Stimulated activated CD4-positive, alpha-beta T cell treated with anti-CD3 and anti-CD28 coated beads, Interleukin-1b, Interleukin-23, amount 100 ng/mL, for 24 hours (primary cell): ENCODE measurements at regions not wholly inside any gene's neighbourhood (a gene's known extent, or its start where the extent isn't known, plus 50 kb on each side); places are given as distances from the start of the nearest gene placed in this dataset.

ENCODE experiments used
- DNase-seq, 4 experiments: peaks; one replicate each; pipeline ENCODE4 v3.0.0-alpha.2; 2020; ENCODE audit warnings: low read depth in 4 of 4, low spot score in 1 of 4

DNA sequence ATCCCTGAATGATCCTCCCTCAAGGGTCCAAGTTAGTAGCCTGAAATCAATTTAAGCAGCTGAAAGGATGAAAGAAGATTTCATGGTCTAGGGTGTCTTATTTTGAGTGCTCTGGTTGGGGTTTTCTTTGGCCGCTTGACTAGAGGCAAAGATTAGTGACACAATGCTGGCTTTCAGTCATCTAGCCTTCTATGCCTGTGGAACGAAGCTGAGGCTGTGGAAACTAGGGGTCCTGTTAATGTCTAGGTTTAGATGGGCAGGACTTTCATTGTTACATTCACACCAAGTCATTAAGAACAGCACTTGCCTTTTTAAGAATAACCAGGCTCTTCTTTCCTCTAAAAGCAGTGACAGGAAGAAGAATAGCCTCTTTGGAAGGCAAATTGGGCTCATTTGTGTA lies 253.8 kb upstream of the E2F7 start:
- no peak for DNase-seq

DNA sequence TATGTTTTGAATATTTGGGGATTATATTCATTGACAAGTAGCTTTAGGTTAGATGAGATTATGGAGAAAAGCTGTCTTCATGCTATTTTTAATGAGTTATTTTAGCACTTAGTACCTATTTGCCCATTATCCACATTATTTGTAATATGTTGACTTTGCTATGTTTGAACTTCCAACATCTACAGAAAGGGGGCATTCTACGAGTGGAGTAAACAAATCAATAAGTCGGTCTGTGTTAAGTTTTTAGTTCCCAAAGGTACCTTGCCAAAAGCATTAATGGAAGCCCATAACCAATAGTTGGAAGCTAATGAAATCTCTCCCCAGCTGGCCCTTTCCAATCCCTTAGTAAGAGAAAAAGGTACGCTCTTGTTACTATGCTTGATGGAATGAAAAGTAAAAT lies 250.0 kb upstream of the E2F7 start:
- no peak for DNase-seq

DNA sequence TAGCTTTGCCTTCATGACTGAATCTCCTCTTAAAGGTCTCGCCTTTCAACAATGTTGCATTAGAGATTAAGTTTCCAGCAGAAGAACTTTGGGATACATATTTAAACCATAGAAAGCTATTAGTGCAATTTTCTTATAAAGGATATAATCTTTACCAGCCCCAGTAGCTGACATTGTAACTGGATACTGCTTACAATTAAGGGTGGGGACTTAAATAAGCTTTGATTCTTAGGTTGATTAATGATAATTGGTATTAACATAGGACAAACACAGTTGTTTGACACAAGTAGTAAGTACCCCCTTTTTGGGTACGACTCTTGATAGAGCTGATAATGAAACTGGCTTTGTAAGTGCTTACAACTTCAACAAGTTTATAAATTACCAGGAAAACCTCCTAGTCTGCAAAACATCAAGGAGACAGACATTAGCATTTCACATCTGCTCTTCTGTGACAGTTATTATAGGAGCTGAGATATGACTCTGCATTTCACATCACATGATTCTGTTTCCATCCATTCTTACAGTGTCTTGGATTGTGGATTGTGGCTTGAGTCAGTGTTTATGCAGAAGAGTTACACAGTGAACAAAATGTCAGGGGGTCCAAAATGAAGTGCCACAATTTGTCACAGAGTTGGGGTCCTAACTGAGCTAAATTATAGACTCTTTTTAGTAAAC lies 249.1 kb upstream of the E2F7 start:
- no peak for DNase-seq

DNA sequence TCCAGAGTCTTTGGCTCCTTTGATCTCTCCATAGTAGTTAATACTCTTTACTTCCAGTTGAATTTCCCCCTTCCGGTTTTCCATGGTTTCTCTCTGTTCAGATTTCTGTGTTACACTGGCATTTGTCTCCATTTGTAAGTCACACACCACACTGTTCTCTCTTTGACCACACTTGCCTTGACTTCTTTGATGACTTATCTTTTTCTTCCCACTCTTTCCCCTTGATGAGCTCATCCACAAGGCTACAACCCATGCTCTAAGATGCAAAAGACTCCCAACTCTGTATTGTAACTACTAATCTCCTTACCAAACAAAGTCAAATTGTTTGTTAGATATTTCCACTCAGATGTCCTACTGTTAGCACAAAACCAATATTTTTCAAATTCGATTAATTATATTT lies 242.7 kb upstream of the E2F7 start:
- no peak for DNase-seq

DNA sequence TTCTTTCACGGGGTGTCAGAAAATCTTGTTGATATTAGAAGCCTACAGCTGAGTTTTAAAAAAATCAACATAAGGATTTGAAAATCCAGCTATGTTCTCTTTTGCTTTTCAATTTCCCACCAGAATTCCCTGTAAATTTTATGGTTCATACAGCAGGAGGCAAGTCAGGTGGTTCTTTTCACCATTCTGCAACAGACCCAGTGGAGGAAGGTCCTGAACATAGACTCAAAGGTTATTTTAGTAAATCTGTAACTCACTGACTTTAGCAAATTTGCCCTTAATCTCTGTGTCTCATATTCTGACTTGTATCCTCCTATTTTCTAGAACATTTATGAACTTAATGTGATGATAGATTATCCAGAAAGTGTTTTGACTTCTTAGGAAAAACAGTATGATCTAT lies 235.4 kb upstream of the E2F7 start:
- DNase-seq, result no peak

DNA sequence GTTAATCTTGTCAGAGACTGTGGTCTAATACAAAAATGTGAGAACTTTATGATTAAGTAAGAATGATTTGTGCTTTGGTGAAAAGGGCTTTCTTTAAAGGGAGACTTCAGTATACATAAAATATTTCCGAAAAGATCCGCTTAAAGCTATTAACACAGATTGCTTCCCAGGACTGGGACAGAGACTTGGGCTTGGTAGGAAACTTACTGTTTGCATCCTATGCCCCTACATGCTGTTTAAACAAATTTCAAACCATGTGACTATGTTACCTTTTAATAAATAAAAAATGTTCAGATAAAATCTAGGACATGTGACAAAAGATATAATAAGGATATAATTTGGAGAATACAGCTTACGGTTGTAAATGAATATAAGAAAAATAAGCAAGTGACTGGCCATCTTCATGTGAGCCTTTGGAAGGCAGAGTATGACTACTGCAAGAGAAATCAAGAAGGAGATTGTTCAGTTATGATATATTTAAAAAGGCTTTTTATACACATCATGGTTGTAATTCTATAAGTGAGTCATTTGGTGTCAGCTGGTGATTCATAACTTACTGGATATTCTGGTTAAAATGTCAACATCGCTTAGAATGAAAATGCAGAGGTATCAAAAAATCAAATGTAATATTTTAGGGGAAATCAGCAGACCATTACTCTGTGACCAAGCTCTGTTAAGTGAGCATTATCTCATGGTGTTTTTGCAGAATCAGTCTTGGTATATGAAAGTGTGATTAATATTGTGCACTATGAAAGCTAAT lies 234.7 kb upstream of the E2F7 start:
- no peak for DNase-seq

DNA sequence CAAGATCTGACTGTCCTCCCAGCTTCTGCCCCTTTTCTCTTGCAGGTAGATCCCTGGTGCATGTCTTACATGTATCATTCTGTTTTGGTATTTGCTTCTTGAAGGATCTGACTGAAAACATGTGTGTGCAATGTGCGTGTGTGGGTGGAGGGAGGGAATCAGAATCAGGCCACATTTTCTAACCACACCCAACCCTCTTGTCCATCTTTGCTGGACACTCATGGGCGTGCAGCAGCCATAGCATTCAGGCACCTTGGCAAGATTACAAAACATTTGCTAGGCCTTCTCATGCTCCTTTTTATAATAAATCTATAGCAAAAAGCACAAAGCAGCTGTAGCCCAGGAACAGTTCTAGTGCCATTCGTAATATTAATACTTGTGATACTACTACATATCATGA lies 233.6 kb upstream of the E2F7 start:
- DNase-seq, result no peak

DNA sequence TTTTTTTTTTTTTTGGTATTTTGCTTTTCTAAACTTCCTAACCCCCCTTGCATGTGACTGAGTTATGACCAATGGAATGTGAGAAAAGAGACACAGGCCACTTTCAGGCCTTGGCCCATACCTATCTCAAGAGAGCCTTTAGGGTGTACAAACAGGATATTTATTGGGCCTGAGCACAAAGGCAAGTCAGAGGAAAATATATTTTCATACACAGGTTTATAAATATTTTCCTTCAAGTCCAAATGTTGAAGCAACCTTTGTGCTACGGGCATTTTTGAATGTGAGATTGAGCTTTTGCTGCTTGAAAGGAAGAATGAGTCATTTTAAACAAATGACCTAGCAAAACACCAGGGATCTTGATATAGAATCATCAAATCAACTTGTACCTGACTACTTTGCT lies 228.6 kb upstream of the E2F7 start:
- no peak for DNase-seq

DNA sequence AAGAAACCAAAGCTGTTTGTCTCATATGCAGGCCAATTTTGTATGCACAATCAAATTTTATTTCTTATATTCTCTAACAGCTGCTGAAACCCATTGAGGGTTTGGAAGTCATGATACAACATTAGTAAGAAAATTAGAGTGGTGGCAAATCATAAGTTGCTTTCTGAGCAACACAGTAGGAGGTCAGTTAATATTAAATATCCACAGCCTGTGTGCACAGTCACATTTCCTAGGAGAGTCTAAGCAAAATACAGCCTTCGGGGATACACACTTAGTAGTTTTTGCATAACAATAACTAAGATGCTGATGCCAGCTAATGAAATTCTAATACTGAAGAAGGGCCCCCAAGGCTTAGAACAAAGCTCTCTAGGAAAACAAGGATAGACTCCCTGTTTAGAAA lies 209.6 kb upstream of the E2F7 start:
- no peak for DNase-seq

DNA sequence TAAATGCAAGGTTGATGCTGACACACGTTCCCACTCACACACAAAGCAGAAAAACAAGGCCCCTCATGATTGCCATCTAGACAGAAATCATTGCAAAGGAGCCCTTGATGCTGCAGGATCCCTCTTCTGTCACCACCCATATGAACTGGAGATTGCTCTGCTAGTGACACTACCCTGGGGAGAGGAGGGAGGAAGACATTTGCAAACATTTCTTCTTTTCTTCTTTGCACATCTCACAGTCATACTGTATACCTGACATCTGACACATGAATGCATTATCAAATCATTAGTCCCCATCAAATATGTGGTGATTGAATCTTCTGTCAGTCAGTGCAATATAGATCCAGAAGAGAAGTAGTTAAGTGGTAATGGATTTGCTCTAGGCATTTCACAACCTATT lies 208.5 kb upstream of the E2F7 start:
- DNase-seq, result no peak

DNA sequence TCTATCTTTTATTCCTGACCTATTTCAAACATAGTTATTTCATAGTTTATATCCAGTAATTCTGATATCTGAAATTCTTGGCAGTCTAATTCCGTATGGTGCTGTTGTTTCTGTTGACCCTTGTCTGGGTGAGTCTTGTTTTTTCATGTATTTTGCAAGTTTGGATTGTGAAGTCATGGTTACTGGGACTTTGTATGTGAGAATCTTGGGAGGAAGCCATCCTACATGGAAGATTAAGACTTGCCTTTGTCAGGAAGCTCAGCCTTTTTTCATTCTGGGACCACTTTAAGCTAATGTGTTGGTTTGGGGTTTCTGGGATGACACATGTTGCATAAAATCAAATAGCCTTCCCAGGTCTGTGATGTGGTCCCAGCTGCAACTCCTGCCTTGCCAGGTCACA lies 191.6 kb upstream of the E2F7 start:
- DNase-seq, result no peak

DNA sequence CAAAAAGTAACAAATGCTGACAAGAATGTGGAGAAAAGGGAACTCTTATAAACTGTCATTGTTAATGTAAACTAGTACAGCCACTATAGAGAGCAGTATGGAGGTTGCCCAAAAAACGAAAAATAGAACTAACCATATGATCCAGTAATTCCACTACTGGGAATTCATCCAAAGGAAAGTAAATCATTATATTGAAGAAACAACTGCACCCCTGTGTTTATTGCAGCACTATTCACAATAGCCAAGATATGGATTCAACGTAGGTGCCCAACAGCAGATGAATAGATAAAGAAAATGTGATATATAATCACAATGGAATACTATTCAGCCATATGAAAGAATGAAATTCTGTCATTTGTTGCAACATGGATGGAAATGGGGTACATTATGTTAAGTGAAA lies 188.0 kb upstream of the E2F7 start:
- no peak for DNase-seq

DNA sequence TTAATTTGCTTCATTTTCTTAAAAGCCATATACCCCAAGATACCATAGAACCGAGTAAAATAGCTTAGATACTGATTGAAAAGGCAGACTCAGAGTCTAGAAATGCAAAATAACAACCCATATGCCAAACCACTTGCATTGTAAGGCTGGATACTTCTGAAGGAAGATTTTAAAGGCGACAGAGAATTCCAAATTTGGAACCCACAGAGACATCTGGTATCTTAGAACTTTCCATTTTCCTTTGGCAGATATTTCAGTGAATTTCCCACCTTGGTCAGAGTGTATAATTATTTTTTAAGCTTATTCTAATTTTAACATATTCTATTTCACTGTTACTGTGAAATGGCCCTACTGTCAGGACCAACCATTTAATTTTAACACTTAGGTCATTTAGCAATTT lies 186.4 kb upstream of the E2F7 start:
- no peak for DNase-seq

DNA sequence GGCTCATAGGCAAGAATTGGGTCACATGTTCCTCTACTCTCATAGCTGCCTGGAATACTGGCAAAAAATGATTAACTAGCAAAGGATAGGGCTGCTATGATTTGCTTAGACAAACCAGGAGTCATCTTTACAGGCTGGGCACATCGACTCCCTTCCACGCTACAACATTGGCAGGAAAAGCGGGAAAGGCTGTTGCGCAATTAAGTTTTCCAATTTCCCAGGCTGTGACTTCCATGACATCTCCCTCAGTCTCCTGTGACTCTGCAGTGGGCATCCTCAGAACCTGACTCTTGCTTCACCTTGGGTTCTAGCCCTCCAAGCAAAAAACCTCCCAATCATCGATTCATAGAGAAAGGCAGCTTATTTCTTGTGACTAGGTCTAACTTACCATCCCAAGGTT lies 184.5 kb upstream of the E2F7 start:
- DNase-seq, result no peak

DNA sequence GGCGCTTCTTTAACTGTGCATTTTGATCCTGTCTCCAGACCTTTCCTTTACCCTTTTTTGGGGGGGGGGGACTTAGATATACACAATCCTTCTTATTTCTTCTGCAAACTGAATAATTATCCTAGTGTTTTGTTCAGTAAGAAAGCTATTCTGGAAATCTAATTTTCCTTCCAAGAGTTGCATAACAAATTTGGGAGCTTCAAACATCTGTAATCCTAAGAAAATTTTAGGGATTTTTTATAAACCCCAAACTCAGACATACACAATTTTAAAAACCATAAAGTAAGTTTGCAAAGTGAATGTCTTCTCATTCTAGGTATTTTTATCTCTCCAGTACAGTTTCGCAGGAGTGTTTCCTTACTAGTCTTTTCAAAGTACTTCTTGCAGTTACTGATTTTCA lies 182.7 kb upstream of the E2F7 start:
- DNase-seq, result no peak

DNA sequence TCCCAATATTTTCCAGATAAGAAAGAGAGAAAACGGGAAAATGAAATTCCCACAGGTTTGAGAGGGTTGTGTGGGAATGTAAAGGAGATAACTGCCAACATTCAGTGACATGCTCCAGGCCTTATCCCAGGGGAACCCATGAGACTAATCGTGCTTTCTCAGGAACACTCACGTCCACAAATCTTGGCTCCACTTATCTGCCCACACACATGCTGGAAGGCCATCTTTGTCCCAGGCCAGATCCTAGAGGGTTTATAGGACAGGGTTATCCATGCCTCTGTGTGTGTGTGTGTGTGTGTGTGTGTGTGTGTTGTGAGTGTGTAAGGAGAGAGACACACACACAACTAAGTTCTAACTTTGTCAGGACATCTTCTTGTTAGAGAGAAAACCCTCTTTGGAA lies 182.2 kb upstream of the E2F7 start:
- no peak for DNase-seq

DNA sequence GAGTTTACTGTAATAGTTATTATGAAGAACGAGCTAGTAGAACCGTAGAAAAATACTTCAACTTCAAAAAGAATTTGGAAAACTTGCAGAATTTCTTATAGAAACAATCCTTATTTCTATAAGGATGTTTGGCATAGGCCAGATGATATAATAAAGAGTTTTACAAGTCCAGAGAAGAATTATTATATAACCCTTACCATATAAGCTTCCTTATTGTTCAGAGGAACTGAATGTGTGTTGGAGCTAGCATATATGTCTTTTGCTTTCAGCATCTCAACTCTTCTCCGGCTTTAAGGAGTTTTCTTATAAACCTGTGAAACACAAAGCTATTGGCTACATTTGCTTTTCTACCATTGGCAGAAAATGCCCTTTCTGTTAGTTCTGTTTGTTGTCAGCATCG lies 178.0 kb upstream of the E2F7 start:
- no peak for DNase-seq

DNA sequence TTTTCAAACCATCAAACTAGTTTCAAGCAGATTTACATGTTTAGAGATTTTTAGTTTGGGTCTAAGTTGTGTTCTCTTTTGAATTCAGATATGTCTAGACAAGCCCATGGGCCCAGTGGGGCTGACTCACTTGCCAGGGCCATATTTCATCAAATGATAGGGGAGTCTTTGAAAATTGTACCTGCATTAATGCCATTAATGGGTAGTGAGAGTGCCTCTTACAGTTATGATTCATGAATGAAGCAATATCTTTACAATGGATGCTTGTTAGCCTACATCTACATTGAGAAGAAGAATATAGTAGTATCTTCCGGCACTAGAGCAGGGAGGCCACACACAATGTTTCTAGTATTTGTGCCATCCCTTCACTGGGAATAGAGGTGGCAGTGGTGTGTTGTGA lies 174.2 kb upstream of the E2F7 start:
- DNase-seq, result no peak

DNA sequence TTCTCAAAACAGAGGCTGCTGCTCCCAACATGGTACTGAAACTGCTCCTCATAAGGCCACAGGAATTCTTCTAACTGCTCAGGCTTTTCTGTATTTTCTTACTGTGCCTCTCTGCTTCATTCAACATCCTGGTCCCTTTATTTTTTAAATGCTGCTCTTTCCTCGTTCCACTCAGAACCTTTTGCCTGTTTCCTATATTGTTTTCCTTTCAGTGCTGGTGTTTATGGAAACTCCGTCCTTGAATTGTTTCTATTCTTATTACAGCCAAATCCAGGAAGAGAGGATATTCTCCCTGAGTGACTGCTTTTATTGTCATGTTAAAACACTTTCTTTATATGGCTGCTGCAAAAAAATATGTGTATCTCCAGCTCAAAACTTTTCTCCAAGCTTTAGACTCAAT lies 173.0 kb upstream of the E2F7 start:
- DNase-seq, result no peak

DNA sequence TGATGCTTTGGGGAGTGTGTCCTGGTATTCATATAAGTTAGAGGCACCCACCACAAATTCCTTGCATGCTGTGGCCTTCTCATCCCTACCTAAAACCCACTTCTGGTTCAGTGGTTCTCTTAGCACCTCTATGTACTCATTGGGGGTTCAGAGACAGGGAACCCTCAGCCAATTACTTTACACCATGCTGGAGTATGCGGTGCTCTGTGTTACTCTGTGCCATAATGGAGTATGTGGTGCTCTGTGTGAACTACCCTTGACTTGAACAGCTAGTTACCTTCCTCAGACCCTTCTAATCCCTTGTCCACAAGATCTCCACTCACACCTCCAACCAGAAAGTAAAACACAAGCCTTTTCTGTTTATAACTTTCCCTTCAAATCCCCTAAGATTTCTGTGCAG lies 172.5 kb upstream of the E2F7 start:
- no peak for DNase-seq

DNA sequence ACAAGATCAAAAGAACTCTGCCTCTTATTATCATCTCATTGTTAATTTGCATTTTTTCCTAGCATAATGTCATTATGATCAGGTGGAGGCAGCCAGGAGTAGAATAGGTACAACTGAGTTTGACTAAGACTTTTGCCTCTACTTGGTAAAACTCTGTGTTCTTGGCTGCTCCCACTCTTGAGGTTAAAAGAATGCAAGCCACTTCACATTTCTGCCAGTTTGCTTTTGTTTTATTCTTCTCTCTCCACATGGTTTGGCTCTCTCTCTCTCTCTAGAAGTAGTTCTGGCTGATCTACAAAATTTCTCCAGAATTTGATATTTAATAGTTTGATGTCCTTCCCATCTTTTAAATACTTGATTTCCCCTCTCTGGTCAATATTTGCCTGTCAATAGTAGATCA lies 170.7 kb upstream of the E2F7 start:
- no peak for DNase-seq

DNA sequence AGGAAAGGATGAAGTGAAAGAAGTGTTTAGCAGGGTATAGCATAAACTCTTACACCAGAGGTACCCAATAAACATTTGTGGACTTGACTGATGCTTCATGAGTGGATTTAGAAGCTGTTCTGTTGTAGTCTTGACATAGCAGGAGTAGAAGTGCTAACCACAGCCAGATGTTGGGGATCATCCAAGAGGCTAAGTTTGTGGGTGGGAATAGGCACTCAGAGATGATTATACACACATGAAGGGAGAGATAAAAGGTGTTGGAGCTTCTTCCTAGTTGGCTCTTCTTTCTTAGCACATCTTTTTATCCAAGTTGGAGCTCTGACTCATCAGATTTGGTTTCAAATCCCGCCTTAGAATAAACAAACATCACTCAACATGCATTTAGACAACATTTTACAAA lies 166.7 kb upstream of the E2F7 start:
- DNase-seq, result no peak

DNA sequence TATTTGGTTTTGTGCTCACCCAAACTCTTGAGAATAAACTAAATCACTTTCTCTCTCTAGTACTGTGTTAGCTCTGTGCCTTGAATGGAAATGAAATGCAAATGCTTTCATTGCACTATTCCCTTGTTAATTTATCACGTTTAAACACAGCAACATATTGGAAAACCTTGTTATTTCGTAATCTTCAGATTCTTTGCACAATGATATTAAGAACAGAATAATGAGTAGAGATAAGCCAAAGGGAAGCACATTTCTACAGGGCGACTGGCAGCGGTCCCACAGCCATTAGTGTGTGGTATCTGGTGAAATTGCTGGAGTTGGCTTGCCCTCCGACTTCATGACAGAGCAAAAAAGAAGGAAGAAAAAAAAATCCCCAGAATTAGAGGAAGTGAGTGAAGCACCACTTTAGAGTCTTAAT lies 166.1 kb upstream of the E2F7 start:
- no peak for DNase-seq
